ENCODE measurements at regions not wholly inside any gene's neighbourhood (a gene's known extent, or its start where the extent isn't known, plus 50 kb on each side); places are given as distances from the start of the nearest gene placed in this dataset.

GRCh38 chr11:80532633-80533232 is 1091.9 kb upstream of the TENM4 start:
- TF ChIP-seq L3MBTL2 (conservative IDR thresholded peaks at IDR 0.05) = no peak
- no peak for TF ChIP-seq FOXA1 (IDR thresholded peaks at IDR 0.05)
- no peak for TF ChIP-seq TARDBP (IDR thresholded peaks at IDR 0.05)
- no peak for TF ChIP-seq HDGF (IDR thresholded peaks at IDR 0.05; ENCODE audit: borderline replicate concordance)
- TF ChIP-seq BHLHE40 (IDR thresholded peaks at IDR 0.05; ENCODE audit: borderline replicate concordance) = no peak
- TF ChIP-seq FOXM1 (IDR thresholded peaks at IDR 0.05; ENCODE audit: borderline replicate concordance) = no peak
- TF ChIP-seq FOXK2 (IDR thresholded peaks at IDR 0.05) = no peak
- no peak for TF ChIP-seq SP1 (IDR thresholded peaks at IDR 0.05)
- TF ChIP-seq PKNOX1 (IDR thresholded peaks at IDR 0.05) = no peak
- no peak for TF ChIP-seq SUZ12 (IDR thresholded peaks at IDR 0.05)
- ChIA-PET POLR2A (no interaction called here), CTCF (no interaction called here)
- DNase-seq (ENCODE audit: extremely low spot score) = no peak

GRCh38 chr11:80529726-80530125 is 1088.9 kb upstream of the TENM4 start:
- no peak for TF ChIP-seq SP1 (IDR thresholded peaks at IDR 0.05)
- no peak for TF ChIP-seq PKNOX1 (IDR thresholded peaks at IDR 0.05)
- no peak for TF ChIP-seq ARNT (IDR thresholded peaks at IDR 0.05)
- no peak for TF ChIP-seq BHLHE40 (IDR thresholded peaks at IDR 0.05; ENCODE audit: borderline replicate concordance)
- no peak for TF ChIP-seq ZNF384 (IDR thresholded peaks at IDR 0.05)
- no peak for TF ChIP-seq HDGF (IDR thresholded peaks at IDR 0.05; ENCODE audit: borderline replicate concordance)
- TF ChIP-seq SUZ12 (IDR thresholded peaks at IDR 0.05) = no peak
- no peak for TF ChIP-seq FOXK2 (IDR thresholded peaks at IDR 0.05)
- TF ChIP-seq NFRKB (IDR thresholded peaks at IDR 0.05) = no peak
- no peak for TF ChIP-seq TARDBP (IDR thresholded peaks at IDR 0.05)
- TF ChIP-seq L3MBTL2 (conservative IDR thresholded peaks at IDR 0.05) = no peak
- TF ChIP-seq FOXM1 (IDR thresholded peaks at IDR 0.05; ENCODE audit: borderline replicate concordance) = no peak
- TF ChIP-seq ELF4 (IDR thresholded peaks at IDR 0.05) = no peak
- no peak for TF ChIP-seq FOXA1 (IDR thresholded peaks at IDR 0.05)
- TF ChIP-seq LEF1 (IDR thresholded peaks at IDR 0.05; ENCODE audit: borderline replicate concordance) = no peak
- ChIA-PET POLR2A (no interaction called here), CTCF (no interaction called here)

GRCh38 chr11:80525663-80526405 is 1085.0 kb upstream of the TENM4 start:
- TF ChIP-seq CTBP1 (IDR thresholded peaks at IDR 0.05; ENCODE audit: borderline replicate concordance) (no peak), L3MBTL2 (conservative IDR thresholded peaks at IDR 0.05) (no peak), ZNF384 (IDR thresholded peaks at IDR 0.05) (no peak), FOXK2 (IDR thresholded peaks at IDR 0.05) (no peak), FOXA1 (IDR thresholded peaks at IDR 0.05) (no peak)
- ChIA-PET POLR2A (no interaction called here), CTCF (no interaction called here)
- no peak for DNase-seq (ENCODE audit: extremely low spot score)

More at GRCh38 chr11:80529726-80530125, 1088.9 kb upstream of the TENM4 start:
- no peak for DNase-seq (ENCODE audit: extremely low spot score)

GRCh38 chr11:80524349-80524748 is 1083.5 kb upstream of the TENM4 start:
- DNase-seq (ENCODE audit: extremely low spot score) = no peak
- no peak for TF ChIP-seq CTBP1 (IDR thresholded peaks at IDR 0.05; ENCODE audit: borderline replicate concordance)
- TF ChIP-seq SP1 (IDR thresholded peaks at IDR 0.05) = no peak
- TF ChIP-seq FOXA1 (IDR thresholded peaks at IDR 0.05) = no peak
- TF ChIP-seq NFRKB (IDR thresholded peaks at IDR 0.05) = no peak
- no peak for TF ChIP-seq FOXK2 (IDR thresholded peaks at IDR 0.05)
- TF ChIP-seq ARNT (IDR thresholded peaks at IDR 0.05) = no peak
- TF ChIP-seq BHLHE40 (IDR thresholded peaks at IDR 0.05; ENCODE audit: borderline replicate concordance) = no peak
- no peak for TF ChIP-seq ZNF384 (IDR thresholded peaks at IDR 0.05)
- TF ChIP-seq PKNOX1 (IDR thresholded peaks at IDR 0.05) = no peak
- TF ChIP-seq LEF1 (IDR thresholded peaks at IDR 0.05; ENCODE audit: borderline replicate concordance) = no peak
- TF ChIP-seq L3MBTL2 (conservative IDR thresholded peaks at IDR 0.05) = no peak
- ChIA-PET POLR2A (no interaction called here), CTCF (no interaction called here)

- TF ChIP-seq NFRKB (IDR thresholded peaks at IDR 0.05) (no peak), ZNF384 (IDR thresholded peaks at IDR 0.05) (no peak), FOXM1 (IDR thresholded peaks at IDR 0.05; ENCODE audit: borderline replicate concordance) (no peak), L3MBTL2 (conservative IDR thresholded peaks at IDR 0.05) (no peak), SUZ12 (IDR thresholded peaks at IDR 0.05) (no peak)
- ChIA-PET CTCF (interaction anchor here (0.6 kb wide), 1 partner anchor 64 kb away, joined by 5 read pairs; no protein-coding TSS in a partner anchor), POLR2A (no interaction called here)
- no peak for DNase-seq (ENCODE audit: extremely low spot score)
Measured at GRCh38 chr11:80523057-80523456, 1082.2 kb upstream of the TENM4 start.

GRCh38 chr11:80521592-80521991 is 1080.8 kb upstream of the TENM4 start:
- CTCF ChIA-PET = no interaction called here
- no peak for DNase-seq (ENCODE audit: extremely low spot score)
- POLR2A ChIA-PET = no interaction called here
- no peak for TF ChIP-seq SP1 (IDR thresholded peaks at IDR 0.05)
- no peak for TF ChIP-seq LEF1 (IDR thresholded peaks at IDR 0.05; ENCODE audit: borderline replicate concordance)
- no peak for TF ChIP-seq ZNF384 (IDR thresholded peaks at IDR 0.05)
- TF ChIP-seq FOXM1 (IDR thresholded peaks at IDR 0.05; ENCODE audit: borderline replicate concordance) = no peak
- TF ChIP-seq TARDBP (IDR thresholded peaks at IDR 0.05) = no peak
- no peak for TF ChIP-seq SUZ12 (IDR thresholded peaks at IDR 0.05)
- no peak for TF ChIP-seq FOXK2 (IDR thresholded peaks at IDR 0.05)
- no peak for TF ChIP-seq HDGF (IDR thresholded peaks at IDR 0.05; ENCODE audit: borderline replicate concordance)
- no peak for TF ChIP-seq ARNT (IDR thresholded peaks at IDR 0.05)
